ENCODE measurements at regions not wholly inside any gene's neighbourhood (a gene's known extent, or its start where the extent isn't known, plus 50 kb on each side); places are given as distances from the start of the nearest gene placed in this dataset.
"Not testable (repeated sequence)": the region's sequence is repeated elsewhere in the genome, so short reads cannot be mapped to it uniquely, and the experiment has no call there.

DNA sequence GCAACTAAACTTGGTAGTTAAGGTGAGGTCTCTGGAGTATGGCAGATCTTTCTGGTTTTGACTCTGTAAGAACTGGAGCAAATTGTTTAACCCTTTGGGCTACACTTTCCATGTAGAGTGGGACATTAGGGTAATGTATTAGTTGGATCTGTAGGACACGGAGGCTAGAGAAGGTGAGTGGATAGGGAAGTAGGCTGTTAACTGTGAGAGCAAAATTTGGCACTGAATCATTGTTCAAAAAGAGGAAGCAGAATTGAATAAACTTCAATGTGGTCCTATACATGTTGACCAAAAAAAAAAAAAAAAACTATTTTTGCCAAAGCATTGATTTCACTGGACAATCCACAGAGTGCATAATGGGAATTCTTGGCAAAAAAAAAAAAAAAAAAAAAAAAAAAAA is 370.2 kb upstream of the CHORDC1 start:
- DNase-seq (ENCODE audit: low spot score): no peak
- no peak overlapping the region for H3K4me3 Mint-ChIP-seq (ENCODE audit: unreplicated experiment)
- no peaks in the 10 kb centered on the region for H3K4me1 Mint-ChIP-seq (ENCODE audit: low read depth)
- H3K9me3 Mint-ChIP-seq (ENCODE audit: low read depth): peaks cover 8% of the 10 kb centered on the region
- H3K36me3 Mint-ChIP-seq (ENCODE audit: low read depth): peaks cover 2% of the 10 kb centered on the region
- no peak overlapping the region for H3K27ac Mint-ChIP-seq (ENCODE audit: unreplicated experiment)
- H3K27me3 Mint-ChIP-seq (ENCODE audit: low read depth): peaks cover 3% of the 10 kb centered on the region
- no peak for TF ChIP-seq CTCF (IDR thresholded peaks at IDR 0.05)

DNA sequence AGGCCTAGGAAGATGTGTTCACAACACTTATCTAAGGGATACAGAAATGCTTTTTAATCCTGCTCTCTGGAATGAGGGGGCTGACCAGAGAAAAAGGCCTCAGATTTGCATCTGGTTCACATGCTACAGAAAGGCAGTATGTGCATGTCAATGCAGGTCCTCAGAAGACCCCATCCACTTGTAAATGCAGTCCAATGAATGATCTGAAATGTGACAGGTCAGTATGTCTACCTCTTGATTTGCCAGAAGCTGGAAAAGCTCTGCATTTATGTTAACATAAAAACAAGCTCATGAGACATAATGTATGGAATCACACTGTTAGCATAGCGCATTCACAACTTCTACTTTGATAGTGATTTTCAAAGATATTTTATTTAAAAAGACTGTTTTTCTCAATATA is 367.4 kb upstream of the CHORDC1 start:
- Mint-ChIP-seq H3K4me3 (ENCODE audit: unreplicated experiment) (no peak overlapping the region), H3K4me1 (ENCODE audit: low read depth) (no peaks in the 10 kb centered on the region), H3K36me3 (ENCODE audit: low read depth) (peaks cover 2% of the 10 kb centered on the region), H3K9me3 (ENCODE audit: low read depth) (peaks cover 8% of the 10 kb centered on the region), H3K27ac (ENCODE audit: unreplicated experiment) (no peak overlapping the region), H3K27me3 (ENCODE audit: low read depth) (peaks cover 8% of the 10 kb centered on the region)
- no peak for DNase-seq (ENCODE audit: low spot score)
- no peak for TF ChIP-seq CTCF (IDR thresholded peaks at IDR 0.05)

GRCh38 chr11:90589735-90590134 is 366.9 kb upstream of the CHORDC1 start:
- Mint-ChIP-seq H3K9me3 (ENCODE audit: low read depth) (peaks cover 8% of the 10 kb centered on the region), H3K4me3 (ENCODE audit: unreplicated experiment) (no peak overlapping the region)

DNA sequence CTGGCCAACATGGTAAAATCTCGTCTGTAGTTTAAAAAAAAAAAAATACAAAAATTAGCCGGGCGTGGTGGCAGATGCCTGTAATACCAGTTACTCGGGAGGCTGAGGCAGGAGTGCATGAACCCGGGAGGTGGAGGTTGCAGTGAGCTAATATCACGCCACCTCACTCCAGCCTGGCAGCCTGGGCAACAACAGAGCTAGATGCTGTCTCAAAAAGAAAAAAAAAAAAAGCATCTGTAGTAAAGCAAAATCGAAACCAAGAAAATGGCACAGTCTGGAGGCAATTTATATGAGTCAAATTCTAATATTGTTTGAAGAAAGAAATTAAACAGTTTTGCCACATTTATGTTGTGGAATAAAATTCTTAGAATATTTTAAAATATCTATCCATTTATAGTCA is 365.0 kb upstream of the CHORDC1 start:
- Mint-ChIP-seq H3K9me3 (ENCODE audit: low read depth) (peaks cover 5% of the 10 kb centered on the region), H3K4me3 (ENCODE audit: unreplicated experiment) (no peak overlapping the region), H3K27me3 (ENCODE audit: low read depth) (peaks cover 6% of the 10 kb centered on the region), H3K4me1 (ENCODE audit: low read depth) (no peaks in the 10 kb centered on the region), H3K27ac (ENCODE audit: unreplicated experiment) (no peak overlapping the region), H3K36me3 (ENCODE audit: low read depth) (no peaks in the 10 kb centered on the region)
- DNase-seq (ENCODE audit: low spot score): no peak
- no peak for TF ChIP-seq CTCF (IDR thresholded peaks at IDR 0.05)

More at GRCh38 chr11:90589735-90590134, 366.9 kb upstream of the CHORDC1 start:
- DNase-seq (ENCODE audit: low spot score): no peak
- TF ChIP-seq CTCF (IDR thresholded peaks at IDR 0.05): no peak
- H3K36me3 Mint-ChIP-seq (ENCODE audit: low read depth): peaks cover 2% of the 10 kb centered on the region
- peaks cover 8% of the 10 kb centered on the region for H3K27me3 Mint-ChIP-seq (ENCODE audit: low read depth)
- H3K4me1 Mint-ChIP-seq (ENCODE audit: low read depth): no peaks in the 10 kb centered on the region
- H3K27ac Mint-ChIP-seq (ENCODE audit: unreplicated experiment): no peak overlapping the region

DNA sequence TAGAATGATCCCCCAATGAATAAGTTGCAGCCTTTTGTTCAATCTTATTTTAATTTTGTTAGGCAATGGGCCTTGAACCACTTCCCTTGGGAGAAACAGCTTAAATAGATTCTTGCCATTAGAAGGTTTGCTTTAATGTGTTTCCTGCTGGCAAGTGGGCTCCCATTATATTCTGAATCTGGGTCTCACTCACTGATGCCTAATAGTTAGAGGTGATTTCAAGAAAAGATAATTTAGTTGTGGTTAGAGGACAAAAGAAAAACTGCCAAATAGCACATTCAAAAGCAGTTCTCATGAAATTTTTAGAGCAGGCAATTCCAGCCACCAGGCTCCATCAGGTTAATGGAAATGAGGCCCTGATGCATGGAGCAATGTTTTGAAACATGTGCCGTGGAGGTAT is 362.6 kb upstream of the CHORDC1 start:
- Mint-ChIP-seq H3K9me3 (ENCODE audit: low read depth) (peaks cover 15% of the 10 kb centered on the region), H3K4me3 (ENCODE audit: unreplicated experiment) (no peak overlapping the region), H3K4me1 (ENCODE audit: low read depth) (no peaks in the 10 kb centered on the region), H3K36me3 (ENCODE audit: low read depth) (no peaks in the 10 kb centered on the region), H3K27me3 (ENCODE audit: low read depth) (peaks cover 5% of the 10 kb centered on the region), H3K27ac (ENCODE audit: unreplicated experiment) (no peak overlapping the region)
- no peak for TF ChIP-seq CTCF (IDR thresholded peaks at IDR 0.05)
- no peak for DNase-seq (ENCODE audit: low spot score)

DNA sequence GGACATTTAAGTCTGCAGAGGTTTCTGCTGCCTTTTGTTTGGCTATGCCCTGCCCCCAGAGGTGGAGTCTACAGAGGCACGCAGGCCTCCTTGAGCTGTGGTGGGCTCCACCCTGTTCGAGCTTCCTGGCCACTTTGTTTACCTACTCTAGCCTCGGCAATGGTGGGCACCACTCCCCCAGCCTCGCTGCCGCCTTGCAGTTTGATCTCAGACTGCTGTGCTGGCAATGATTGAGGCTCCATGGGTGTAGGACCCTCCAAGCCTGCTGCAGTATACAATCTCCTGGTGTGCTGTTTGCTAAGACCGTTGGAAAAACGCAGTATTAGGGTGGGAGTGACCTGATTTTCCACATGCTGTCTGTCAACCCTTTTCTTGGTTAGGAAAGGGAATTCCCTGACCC is 360.1 kb upstream of the CHORDC1 start:
- H3K9me3 Mint-ChIP-seq (ENCODE audit: low read depth): peaks cover 19% of the 10 kb centered on the region
- not testable (repeated sequence) for H3K27ac Mint-ChIP-seq (ENCODE audit: unreplicated experiment); H3K4me3 Mint-ChIP-seq (ENCODE audit: unreplicated experiment); H3K36me3 Mint-ChIP-seq (ENCODE audit: low read depth); H3K4me1 Mint-ChIP-seq (ENCODE audit: low read depth); H3K27me3 Mint-ChIP-seq (ENCODE audit: low read depth)
- DNase-seq (ENCODE audit: low spot score): peak; percentile 55

All from chondrocyte (in vitro differentiated cells).